ENCODE measurements at regions not wholly inside any gene's neighbourhood (a gene's known extent, or its start where the extent isn't known, plus 50 kb on each side); places are given as distances from the start of the nearest gene placed in this dataset.

- no peak for ATAC-seq
- CTCF ChIA-PET = no interaction called here
These were observed 394.5 kb upstream of the PKN2 start for GRCh38 chr1:88289401-88290102.

GRCh38 chr1:88291611-88292354 is 392.3 kb upstream of the PKN2 start:
- DNase-seq (no peak), ATAC-seq (no peak)
- no peak overlapping the region for H3K27ac Mint-ChIP-seq

More at GRCh38 chr1:88289401-88290102, 394.5 kb upstream of the PKN2 start:
- DNase-seq = no peak
- Histone ChIP-seq H3K9me3 (ENCODE audit: control insufficient read depth in 2 of 3, low read length in 3 of 3) (no peaks in the 10 kb centered on the region), H3K4me1 (ENCODE audit: control insufficient read depth in 2 of 2, insufficient read depth in 2 of 2, low read length in 2 of 2) (no peaks in the 10 kb centered on the region), H3K27ac (ENCODE audit: low read depth, low read length) (no peak overlapping the region), H3K36me3 (ENCODE audit: control insufficient read depth in 2 of 3, insufficient read depth in 3 of 3, low read length in 3 of 3) (no peaks in the 10 kb centered on the region), H3K27me3 (ENCODE audit: control insufficient read depth in 2 of 2, insufficient read depth in 2 of 2, low read length in 2 of 2) (no peaks in the 10 kb centered on the region), H3K4me3 (ENCODE audit: low read length) (no peak overlapping the region)
- no peak overlapping the region for H3K4me3 Mint-ChIP-seq
- intact Hi-C loops (cut with micrococcal nuclease) = no loop called here
- POLR2A ChIA-PET = no interaction called here
- no peaks in the 10 kb centered on the region for H3K4me1 Mint-ChIP-seq
- peaks cover 0 to 6% (median 0%) of the 10 kb centered on the region in 5 donors for H3K27me3 Mint-ChIP-seq
- H3K27ac Mint-ChIP-seq = no peak overlapping the region
- H3K36me3 Mint-ChIP-seq = no peaks in the 10 kb centered on the region
- H3K9me3 Mint-ChIP-seq = peaks cover 0 to 3% (median 0%) of the 10 kb centered on the region in 11 donors

DNA sequence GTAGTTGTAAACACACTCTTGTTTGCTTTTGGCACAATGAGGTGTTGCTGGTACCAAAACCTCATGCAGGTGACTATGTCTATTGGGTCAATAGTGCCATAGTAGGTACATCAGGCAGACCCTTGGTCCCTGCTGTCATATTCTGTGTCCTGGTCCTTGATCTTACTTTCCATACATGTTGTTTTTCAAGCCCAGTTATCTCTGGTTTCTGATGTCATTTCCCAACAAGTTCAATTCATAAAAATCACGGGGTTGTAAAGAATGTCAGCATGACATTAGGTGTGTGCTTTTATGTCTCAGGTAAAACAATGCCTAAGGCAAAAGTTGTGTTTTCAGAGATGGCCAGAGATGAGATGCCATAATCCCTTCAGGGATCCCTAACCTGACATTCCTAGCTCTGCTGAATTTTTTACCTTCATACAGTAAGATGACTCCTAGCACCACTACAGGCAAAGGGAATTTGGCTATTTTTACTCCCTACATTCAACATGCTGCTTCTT is 390.3 kb upstream of the PKN2 start:
- no peaks in the 10 kb centered on the region for H3K4me1 Mint-ChIP-seq
- no peak overlapping the region for H3K4me3 Mint-ChIP-seq
- Histone ChIP-seq H3K27me3 (ENCODE audit: control insufficient read depth in 2 of 2, insufficient read depth in 2 of 2, low read length in 2 of 2) (no peaks in the 10 kb centered on the region), H3K27ac (ENCODE audit: low read depth, low read length) (no peak overlapping the region), H3K4me3 (ENCODE audit: low read length) (no peak overlapping the region), H3K4me1 (ENCODE audit: control insufficient read depth in 2 of 2, insufficient read depth in 2 of 2, low read length in 2 of 2) (no peaks in the 10 kb centered on the region), H3K9me3 (ENCODE audit: control insufficient read depth in 2 of 3, low read length in 3 of 3) (no peaks in the 10 kb centered on the region), H3K36me3 (ENCODE audit: control insufficient read depth in 2 of 3, insufficient read depth in 3 of 3, low read length in 3 of 3) (no peaks in the 10 kb centered on the region)
- H3K9me3 Mint-ChIP-seq = peaks cover 0 to 6% (median 0%) of the 10 kb centered on the region in 11 donors
- H3K27me3 Mint-ChIP-seq = peaks cover 0 to 6% (median 3%) of the 10 kb centered on the region in 5 donors
- no peak overlapping the region for H3K27ac Mint-ChIP-seq
- no peak for DNase-seq
- ChIA-PET CTCF (no interaction called here), POLR2A (no interaction called here)
- intact Hi-C loops (cut with micrococcal nuclease) = no loop called here
- ATAC-seq = no peak
- H3K36me3 Mint-ChIP-seq = no peaks in the 10 kb centered on the region

More at GRCh38 chr1:88291611-88292354, 392.3 kb upstream of the PKN2 start:
- Histone ChIP-seq H3K4me3 (ENCODE audit: low read length) (no peak overlapping the region), H3K27ac (ENCODE audit: low read depth, low read length) (no peak overlapping the region), H3K9me3 (ENCODE audit: control insufficient read depth in 2 of 3, low read length in 3 of 3) (no peaks in the 10 kb centered on the region), H3K36me3 (ENCODE audit: control insufficient read depth in 2 of 3, insufficient read depth in 3 of 3, low read length in 3 of 3) (no peaks in the 10 kb centered on the region), H3K4me1 (ENCODE audit: control insufficient read depth in 2 of 2, insufficient read depth in 2 of 2, low read length in 2 of 2) (no peaks in the 10 kb centered on the region), H3K27me3 (ENCODE audit: control insufficient read depth in 2 of 2, insufficient read depth in 2 of 2, low read length in 2 of 2) (no peaks in the 10 kb centered on the region)
- ChIA-PET POLR2A (no interaction called here), CTCF (no interaction called here)
- H3K27me3 Mint-ChIP-seq = peaks cover 0 to 6% (median 0%) of the 10 kb centered on the region in 5 donors
- no peak overlapping the region for H3K4me3 Mint-ChIP-seq
- intact Hi-C loops (cut with micrococcal nuclease) = no loop called here
- H3K9me3 Mint-ChIP-seq = peaks cover 0 to 5% (median 0%) of the 10 kb centered on the region in 11 donors
- H3K4me1 Mint-ChIP-seq = no peaks in the 10 kb centered on the region
- no peaks in the 10 kb centered on the region for H3K36me3 Mint-ChIP-seq

DNA sequence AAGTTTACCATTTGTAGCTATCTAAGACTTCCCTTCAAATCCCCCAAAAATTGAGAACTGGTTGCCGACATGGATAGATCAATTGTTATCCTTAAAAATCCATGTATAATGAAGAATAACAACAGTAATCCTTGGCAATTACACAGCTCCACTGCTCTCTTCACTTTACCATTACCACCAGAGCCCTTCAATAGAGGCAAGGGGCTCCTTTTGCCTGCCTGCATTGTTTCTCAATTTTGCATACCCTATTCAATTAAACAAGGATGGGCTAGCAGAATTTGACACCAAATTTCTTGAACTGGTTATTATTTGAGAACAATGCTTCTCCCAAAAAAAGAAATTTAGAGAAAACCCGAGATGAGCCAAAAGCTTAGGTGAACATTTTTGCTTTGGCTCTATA is 387.8 kb upstream of the PKN2 start:
- Histone ChIP-seq H3K4me1 (ENCODE audit: control insufficient read depth in 2 of 2, insufficient read depth in 2 of 2, low read length in 2 of 2) (no peaks in the 10 kb centered on the region), H3K36me3 (ENCODE audit: control insufficient read depth in 2 of 3, insufficient read depth in 3 of 3, low read length in 3 of 3) (no peaks in the 10 kb centered on the region), H3K27ac (ENCODE audit: low read depth, low read length) (no peak overlapping the region), H3K4me3 (ENCODE audit: low read length) (no peak overlapping the region), H3K9me3 (ENCODE audit: control insufficient read depth in 2 of 3, low read length in 3 of 3) (no peaks in the 10 kb centered on the region), H3K27me3 (ENCODE audit: control insufficient read depth in 2 of 2, insufficient read depth in 2 of 2, low read length in 2 of 2) (no peaks in the 10 kb centered on the region)
- H3K27ac Mint-ChIP-seq = no peak overlapping the region
- H3K4me3 Mint-ChIP-seq = no peak overlapping the region
- ChIA-PET POLR2A (no interaction called here), CTCF (no interaction called here)
- DNase-seq (no peak), ATAC-seq (no peak)
- no peaks in the 10 kb centered on the region for H3K4me1 Mint-ChIP-seq
- intact Hi-C loops (cut with micrococcal nuclease) = no loop called here
- H3K36me3 Mint-ChIP-seq = no peaks in the 10 kb centered on the region
- peaks cover 0 to 6% (median 0%) of the 10 kb centered on the region in 11 donors for H3K9me3 Mint-ChIP-seq
- H3K27me3 Mint-ChIP-seq = peaks cover 0 to 5% (median 3%) of the 10 kb centered on the region in 5 donors

DNA sequence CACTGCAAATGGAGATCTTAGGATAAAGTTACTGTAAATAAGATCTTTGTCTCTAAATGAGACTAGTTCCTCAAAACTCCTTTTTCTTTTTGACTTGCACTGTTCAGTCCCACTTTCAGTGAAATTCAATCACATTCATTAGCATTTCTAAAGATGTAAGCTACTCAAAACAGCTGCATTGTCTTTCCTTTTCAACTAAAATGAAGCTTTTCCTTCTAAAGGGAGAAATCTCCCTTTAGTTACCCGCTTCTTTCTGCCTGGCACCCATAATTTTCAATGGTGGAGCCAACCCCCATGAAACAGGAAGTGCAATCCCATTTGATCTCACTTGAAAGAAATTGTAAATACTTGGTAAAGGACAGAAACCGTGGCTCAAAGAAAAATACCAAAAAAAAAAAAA is 387.4 kb upstream of the PKN2 start:
- ChIA-PET POLR2A (no interaction called here), CTCF (no interaction called here)
- Histone ChIP-seq H3K4me1 (ENCODE audit: control insufficient read depth in 2 of 2, insufficient read depth in 2 of 2, low read length in 2 of 2) (no peaks in the 10 kb centered on the region), H3K27ac (ENCODE audit: low read depth, low read length) (no peak overlapping the region), H3K36me3 (ENCODE audit: control insufficient read depth in 2 of 3, insufficient read depth in 3 of 3, low read length in 3 of 3) (no peaks in the 10 kb centered on the region), H3K27me3 (ENCODE audit: control insufficient read depth in 2 of 2, insufficient read depth in 2 of 2, low read length in 2 of 2) (no peaks in the 10 kb centered on the region), H3K4me3 (ENCODE audit: low read length) (no peak overlapping the region), H3K9me3 (ENCODE audit: control insufficient read depth in 2 of 3, low read length in 3 of 3) (no peaks in the 10 kb centered on the region)
- ATAC-seq (no peak), DNase-seq (no peak)
- Mint-ChIP-seq H3K36me3 (no peaks in the 10 kb centered on the region), H3K27ac (no peak overlapping the region), H3K4me3 (no peak overlapping the region), H3K9me3 (peaks cover 0 to 6% (median 0%) of the 10 kb centered on the region in 11 donors), H3K4me1 (no peaks in the 10 kb centered on the region), H3K27me3 (peaks cover 0 to 5% (median 3%) of the 10 kb centered on the region in 5 donors)
- intact Hi-C loops (cut with micrococcal nuclease) = no loop called here

DNA sequence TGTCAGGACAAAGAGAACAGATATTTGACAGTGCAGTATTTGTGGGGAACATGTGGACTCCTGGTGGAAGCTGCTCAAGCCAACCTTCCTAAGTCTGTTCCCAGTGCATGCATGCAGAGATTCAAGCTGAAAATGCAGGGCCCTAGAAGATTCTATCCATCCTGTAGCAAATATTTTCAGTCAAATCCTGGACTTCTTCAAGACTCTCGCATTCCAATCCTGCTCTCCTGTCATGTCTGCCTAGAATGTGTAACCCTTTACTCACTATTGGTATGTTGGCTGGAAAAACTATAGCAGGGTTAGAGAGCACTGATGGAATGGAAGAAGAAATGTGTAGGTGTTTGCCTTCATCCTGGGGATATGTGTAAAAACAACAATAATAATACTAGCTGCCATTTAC is 385.6 kb upstream of the PKN2 start:
- H3K36me3 Mint-ChIP-seq = no peaks in the 10 kb centered on the region
- POLR2A ChIA-PET = no interaction called here
- ATAC-seq (no peak), DNase-seq (no peak)
- no peaks in the 10 kb centered on the region for H3K4me1 ChIP-seq (ENCODE audit: control insufficient read depth in 2 of 2, insufficient read depth in 2 of 2, low read length in 2 of 2)
- intact Hi-C loops (cut with micrococcal nuclease) = no loop called here
- peaks cover 0 to 5% (median 3%) of the 10 kb centered on the region in 5 donors for H3K27me3 Mint-ChIP-seq
- H3K27ac Mint-ChIP-seq = no peak overlapping the region
- no peak overlapping the region for H3K4me3 ChIP-seq (ENCODE audit: low read length)
- no peaks in the 10 kb centered on the region for H3K4me1 Mint-ChIP-seq
- no peak overlapping the region for H3K27ac ChIP-seq (ENCODE audit: low read depth, low read length)
- H3K36me3 ChIP-seq (ENCODE audit: control insufficient read depth in 2 of 3, insufficient read depth in 3 of 3, low read length in 3 of 3) = no peaks in the 10 kb centered on the region
- no peaks in the 10 kb centered on the region for H3K9me3 ChIP-seq (ENCODE audit: control insufficient read depth in 2 of 3, low read length in 3 of 3)
- peaks cover 0 to 5% (median 0%) of the 10 kb centered on the region in 11 donors for H3K9me3 Mint-ChIP-seq
- H3K4me3 Mint-ChIP-seq = no peak overlapping the region
- no peaks in the 10 kb centered on the region for H3K27me3 ChIP-seq (ENCODE audit: control insufficient read depth in 2 of 2, insufficient read depth in 2 of 2, low read length in 2 of 2)
- CTCF ChIA-PET = no interaction called here
